Osteoblast (primary cell): ENCODE measurements at regions not wholly inside any gene's neighbourhood (a gene's known extent, or its start where the extent isn't known, plus 50 kb on each side); places are given as distances from the start of the nearest gene placed in this dataset.

ENCODE experiments used
- DNase-seq: peaks from one replicate; pipeline ENCODE4 v3.0.0; 2011; ENCODE audit warnings: low spot score, mixed read lengths; ENCODE audit not compliant: insufficient read length; ENCODE audit errors: missing footprints
- H2AFZ ChIP-seq: 2 replicates; pipeline ENCODE4 v1.6.0; 2011; ENCODE audit warnings: mild to moderate bottlenecking, low read length
- H3K27ac ChIP-seq: 2 replicates; pipeline ENCODE4 v1.5.1; 2011; ENCODE audit warnings: mild to moderate bottlenecking, low read depth, low read length, moderate library complexity
- H3K27me3 ChIP-seq: 2 replicates; pipeline ENCODE4 v1.6.0; 2012; ENCODE audit warnings: mild to moderate bottlenecking, control low read depth, inconsistent platforms, low read length, moderate library complexity; ENCODE audit not compliant: insufficient read depth
- H3K36me3 ChIP-seq: 2 replicates; pipeline ENCODE4 v1.5.1; 2011; ENCODE audit warnings: mild to moderate bottlenecking, low read length, control low read depth, moderate library complexity; ENCODE audit not compliant: insufficient read depth
- H3K4me1 ChIP-seq: 2 replicates; pipeline ENCODE4 v1.5.1; 2011; ENCODE audit warnings: mild to moderate bottlenecking, low read length, control low read depth, moderate library complexity; ENCODE audit not compliant: insufficient read depth
- H3K4me2 ChIP-seq: 2 replicates; pipeline ENCODE4 v1.6.0; 2011; ENCODE audit warnings: mild to moderate bottlenecking, low read length; ENCODE audit not compliant: insufficient read depth
- H3K4me3 ChIP-seq: fragments of 200-600 bp; sonication (generic); 3 replicates; pipeline ENCODE4 v1.5.1; 2012; ENCODE audit warnings: mild to moderate bottlenecking, low read length, inconsistent platforms; ENCODE audit not compliant: insufficient read depth
- H3K79me2 ChIP-seq: 2 replicates; pipeline ENCODE4 v1.6.0; 2012; ENCODE audit warnings: mild to moderate bottlenecking, low read length, control low read depth, inconsistent platforms; ENCODE audit not compliant: insufficient read depth
- H3K9me3 ChIP-seq: 2 replicates; pipeline ENCODE4 v1.5.1; 2011; ENCODE audit warnings: low read depth, low read length, control low read depth
- H4K20me1 ChIP-seq: 2 replicates; pipeline ENCODE4 v1.6.0; 2012; ENCODE audit warnings: mild to moderate bottlenecking, low read length, control low read depth; ENCODE audit not compliant: insufficient read depth
- CTCF ChIP-seq: IDR thresholded peaks from 2 replicates; pipeline ENCODE4 v1.5.1; 2011; ENCODE audit warnings: mild to moderate bottlenecking, low read depth, low read length, moderate library complexity; ENCODE audit errors: extremely low read depth

DNA sequence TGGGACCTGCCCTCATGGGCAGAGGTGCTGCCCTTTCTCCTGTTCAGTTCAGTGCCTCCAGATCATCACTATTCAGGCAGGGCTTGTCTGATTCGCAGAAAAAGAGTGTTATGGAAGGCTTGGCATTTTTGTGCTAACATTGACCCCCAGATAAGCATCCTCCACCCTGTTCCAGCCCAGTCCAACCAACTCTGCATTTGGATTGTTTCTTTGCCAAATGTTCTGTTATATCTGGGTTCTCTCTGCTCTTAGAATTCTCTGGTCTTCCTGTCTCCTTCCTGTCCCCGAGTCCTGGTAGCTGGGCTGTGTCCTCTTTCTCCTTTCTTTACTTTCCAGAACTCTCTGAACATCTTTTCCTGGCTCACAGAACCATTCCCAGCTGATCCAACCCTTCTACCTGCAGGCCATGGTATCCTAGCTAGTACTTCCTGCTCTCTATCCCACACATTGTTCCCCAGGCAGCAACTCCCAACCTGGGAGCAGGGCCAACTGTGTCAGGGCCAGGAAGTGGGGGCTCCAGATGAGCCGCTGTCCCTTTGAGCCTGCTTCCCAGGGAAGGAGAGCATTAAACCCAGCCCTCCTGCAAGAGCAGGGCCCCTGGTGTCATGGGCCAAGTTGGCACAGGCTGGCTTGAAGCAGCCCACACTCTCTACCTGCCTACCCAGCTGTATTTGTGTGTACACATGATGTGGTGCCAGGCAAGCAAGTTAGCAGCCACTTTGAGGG, 280.7 kb upstream of the CADM1 start:
- no peak overlapping the region for H2AFZ ChIP-seq
- no peaks in the 10 kb centered on the region for H3K27me3 ChIP-seq
- H3K79me2 ChIP-seq, result no peaks in the 10 kb centered on the region
- H3K9me3 ChIP-seq, result no peaks in the 10 kb centered on the region
- H4K20me1 ChIP-seq, result no peaks in the 10 kb centered on the region
- peak; percentile 26 for DNase-seq
- no peak overlapping the region for H3K27ac ChIP-seq
- H3K4me2 ChIP-seq, result no peak overlapping the region
- no peaks in the 10 kb centered on the region for H3K36me3 ChIP-seq
- H3K4me1 ChIP-seq, result no peaks in the 10 kb centered on the region
- TF ChIP-seq CTCF, result no peak
- H3K4me3 ChIP-seq, result no peak overlapping the region

GRCh38 chr11:115780646-115781362, 276.6 kb upstream of the CADM1 start:
- Histone ChIP-seq H3K27me3 (no peaks in the 10 kb centered on the region), H3K79me2 (no peaks in the 10 kb centered on the region), H3K4me3 (no peak overlapping the region), H2AFZ (no peak overlapping the region), H3K27ac (no peak overlapping the region), H3K4me2 (no peak overlapping the region), H3K36me3 (no peaks in the 10 kb centered on the region), H3K9me3 (no peaks in the 10 kb centered on the region), H3K4me1 (no peaks in the 10 kb centered on the region), H4K20me1 (no peaks in the 10 kb centered on the region)
- TF ChIP-seq CTCF, result no peak
- DNase-seq, result no peak

DNA sequence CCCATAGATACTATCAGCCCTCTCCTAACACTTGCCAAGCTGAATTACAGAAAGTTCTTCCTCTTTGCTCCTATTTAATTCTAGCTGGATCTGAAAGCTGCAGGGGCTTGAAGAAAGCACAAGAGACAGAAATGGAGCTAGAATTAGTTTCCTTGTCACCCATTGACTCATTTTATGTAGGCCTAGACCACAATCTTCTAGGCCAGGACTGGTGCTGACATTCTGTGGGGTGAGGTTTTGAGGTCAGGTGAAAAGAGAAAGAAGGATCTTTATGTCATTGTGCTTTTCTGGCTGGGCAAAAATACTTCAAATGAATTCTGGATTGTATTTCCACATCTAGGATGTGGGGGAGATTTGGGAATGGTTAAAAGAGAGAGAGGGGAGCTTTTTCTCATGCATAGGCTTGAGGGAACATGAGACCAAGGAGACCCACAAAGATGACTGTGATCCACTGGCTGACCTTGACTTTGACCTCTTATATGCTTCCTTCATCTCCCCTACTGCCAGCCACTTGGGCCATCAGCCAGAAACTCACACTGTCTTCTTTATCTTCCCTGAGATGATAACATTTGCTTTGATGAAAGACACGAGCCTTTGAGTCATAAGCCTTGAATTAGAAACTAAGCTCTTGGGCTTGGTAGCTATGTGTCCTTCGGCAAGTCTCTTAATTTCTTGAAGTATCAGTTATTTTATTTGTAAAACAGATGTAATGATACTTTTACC, 274.9 kb upstream of the CADM1 start:
- Histone ChIP-seq H3K4me3 (no peak overlapping the region), H2AFZ (no peak overlapping the region), H3K4me1 (no peaks in the 10 kb centered on the region), H3K27me3 (no peaks in the 10 kb centered on the region), H4K20me1 (no peaks in the 10 kb centered on the region), H3K27ac (no peak overlapping the region), H3K79me2 (no peaks in the 10 kb centered on the region), H3K36me3 (no peaks in the 10 kb centered on the region), H3K4me2 (no peak overlapping the region), H3K9me3 (no peaks in the 10 kb centered on the region)
- TF ChIP-seq CTCF, result no peak
- no peak for DNase-seq

DNA sequence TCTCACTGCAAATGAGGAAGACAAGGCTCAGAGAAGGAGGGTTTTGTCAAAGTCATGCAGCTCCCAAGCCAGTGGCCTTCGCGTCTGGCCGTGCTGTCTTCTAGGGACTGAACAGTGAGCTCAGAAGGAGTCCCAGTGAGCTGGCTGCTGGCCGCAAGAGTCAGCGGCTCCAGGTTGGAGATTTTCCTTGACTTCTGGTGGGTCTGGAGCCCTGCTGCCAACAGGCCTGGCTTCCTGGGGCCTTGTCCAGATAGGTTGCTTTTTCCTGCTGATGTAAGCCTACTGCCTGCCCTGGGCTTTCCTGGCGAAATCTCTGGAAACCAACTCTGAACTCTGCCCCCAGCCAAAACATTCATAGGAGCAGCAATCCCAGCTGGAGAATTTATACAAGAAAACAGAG, 272.7 kb upstream of the CADM1 start:
- Histone ChIP-seq H3K27me3 (no peaks in the 10 kb centered on the region), H3K4me2 (no peak overlapping the region), H3K9me3 (no peaks in the 10 kb centered on the region), H3K27ac (no peak overlapping the region), H3K79me2 (no peaks in the 10 kb centered on the region), H3K4me1 (no peaks in the 10 kb centered on the region), H3K4me3 (no peak overlapping the region), H4K20me1 (no peaks in the 10 kb centered on the region), H2AFZ (no peak overlapping the region), H3K36me3 (no peaks in the 10 kb centered on the region)
- no peak for TF ChIP-seq CTCF
- no peak for DNase-seq
